ENCODE measurements at regions not wholly inside any gene's neighbourhood (a gene's known extent, or its start where the extent isn't known, plus 50 kb on each side); places are given as distances from the start of the nearest gene placed in this dataset.
A peak's percentile ranks its signal among the peaks of the same experiment; 100 is the strongest.
"Not testable (repeated sequence)": the region's sequence is repeated elsewhere in the genome, so short reads cannot be mapped to it uniquely, and the experiment has no call there.

GRCh38 chr11:93608364-93608763 is 53.1 kb upstream of the CEP295 start:
- peak in 1 of 56 donors; percentile 3 for DNase-seq

- no peak for DNase-seq
Observed at GRCh38 chr11:93606721-93607120, 54.8 kb upstream of the CEP295 start.

- DNase-seq, result no peak
Observed at GRCh38 chr11:93606314-93606713, 55.2 kb upstream of the CEP295 start.

GRCh38 chr11:93605642-93606041 is 55.8 kb upstream of the CEP295 start:
- no peak for DNase-seq

GRCh38 chr11:93604008-93604660 is 57.3 kb upstream of the CEP295 start:
- no peak for DNase-seq

- DNase-seq, result no peak
Observed at GRCh38 chr11:93603225-93604007, 58.1 kb upstream of the CEP295 start.

- DNase-seq, result not testable (repeated sequence)
Observed at GRCh38 chr11:93596171-93596570, 53.0 kb upstream of the SMCO4 start.

Measured in nucleus accumbens (tissue), 56 donors.